ENCODE measurements at regions not wholly inside any gene's neighbourhood (a gene's known extent, or its start where the extent isn't known, plus 50 kb on each side); places are given as distances from the start of the nearest gene placed in this dataset.

GRCh38 chr2:235265348-235265965 lies 228.4 kb upstream of the AGAP1 start:
- DNase-seq: no peak

GRCh38 chr2:235267251-235267650 lies 226.6 kb upstream of the AGAP1 start:
- no peak for DNase-seq

GRCh38 chr2:235268535-235268934 lies 225.3 kb upstream of the AGAP1 start:
- DNase-seq: no peak

GRCh38 chr2:235270291-235270690 lies 223.6 kb upstream of the AGAP1 start:
- DNase-seq: peak; percentile 0

GRCh38 chr2:235270956-235271355 lies 222.9 kb upstream of the AGAP1 start:
- peak; percentile 84 for DNase-seq

GRCh38 chr2:235271936-235272335 lies 221.9 kb upstream of the AGAP1 start:
- no peak for DNase-seq

GRCh38 chr2:235274023-235274422 lies 219.8 kb upstream of the AGAP1 start:
- DNase-seq: no peak

- DNase-seq: no peak
These were observed 216.4 kb upstream of the AGAP1 start for GRCh38 chr2:235277485-235277884.

GRCh38 chr2:235278771-235279355 lies 215.0 kb upstream of the AGAP1 start:
- no peak for DNase-seq

GRCh38 chr2:235279965-235280364 lies 213.9 kb upstream of the AGAP1 start:
- no peak for DNase-seq

GRCh38 chr2:235283246-235283645 lies 210.6 kb upstream of the AGAP1 start:
- no peak for DNase-seq

- DNase-seq: no peak
These were observed 207.0 kb upstream of the AGAP1 start for GRCh38 chr2:235286622-235287374.

- no peak for DNase-seq
These were observed 206.5 kb upstream of the AGAP1 start for GRCh38 chr2:235287375-235287733.

- DNase-seq: no peak
These were observed 202.4 kb upstream of the AGAP1 start for GRCh38 chr2:235291461-235291860.

- no peak for DNase-seq
These were observed 200.8 kb upstream of the AGAP1 start for GRCh38 chr2:235293061-235293460.

GRCh38 chr2:235295831-235296230 lies 198.0 kb upstream of the AGAP1 start:
- DNase-seq: no peak

- DNase-seq: no peak
These were observed 193.3 kb upstream of the AGAP1 start for GRCh38 chr2:235300368-235301201.

- no peak for DNase-seq
These were observed 192.4 kb upstream of the AGAP1 start for GRCh38 chr2:235301202-235302076.

- DNase-seq: no peak
These were observed 191.6 kb upstream of the AGAP1 start for GRCh38 chr2:235302263-235302662.

- no peak for DNase-seq
These were observed 190.1 kb upstream of the AGAP1 start for GRCh38 chr2:235303499-235304291.

GRCh38 chr2:235305678-235306077 lies 188.2 kb upstream of the AGAP1 start:
- no peak for DNase-seq

- DNase-seq: no peak
These were observed 182.8 kb upstream of the AGAP1 start for GRCh38 chr2:235311044-235311443.

Data from activated CD4-positive, alpha-beta T cell treated with anti-CD3 and anti-CD28 coated beads, Interleukin-2, amount 50 U/mL, for 16 hours (primary cell).